ENCODE measurements at regions not wholly inside any gene's neighbourhood (a gene's known extent, or its start where the extent isn't known, plus 50 kb on each side); places are given as distances from the start of the nearest gene placed in this dataset.

- Histone ChIP-seq H3K4me1 (replicated peaks in 1 of 2; ENCODE audit: control insufficient read depth in 2 of 2, insufficient read depth in 2 of 2, low read length in 2 of 2) (peaks cover 0 to 5% of the 10 kb centered on the region in 2 experiments; a peak in 2 of 5 replicates), H4K20me1 (replicated peaks; ENCODE audit: control insufficient read depth, insufficient read depth, low read length) (no peaks in the 10 kb centered on the region), H3K4me2 (ENCODE audit: insufficient read depth, low read length) (peak overlapping the region; percentile 68), H3K79me2 (ENCODE audit: control insufficient read depth, insufficient read depth, low read length) (no peaks in the 10 kb centered on the region), H3K36me3 (ENCODE audit: control insufficient read depth, insufficient read depth, low read length) (no peaks in the 10 kb centered on the region), H3K9me1 (ENCODE audit: control insufficient read depth, insufficient read depth, low read length) (no peaks in the 10 kb centered on the region), H2AFZ (ENCODE audit: low read depth, low read length) (peak overlapping the region; percentile 93), H3K27me3 (ENCODE audit: control insufficient read depth in 2 of 2, insufficient read depth in 2 of 2, low read length in 2 of 2) (peaks cover 2 to 31% of the 10 kb centered on the region in 2 experiments; a peak in 3 of 5 replicates), H3K27ac (ENCODE audit: extremely low read depth, low read depth, low read length) (no peak overlapping the region), H3K9ac (ENCODE audit: insufficient read depth in 1 of 2, low read depth in 2 of 2, low read length in 2 of 2) (peak overlapping the region; percentile 18 to 71; a peak in 2 of 4 replicates), H3K4me3 (peak overlapping the region; percentile 20; the same call in 1 of the 2 replicates), H3K9me3 (replicated peaks; ENCODE audit: control insufficient read depth, insufficient read depth, low read depth, low read length) (no peaks in the 10 kb centered on the region)
- in situ Hi-C loops (cut with MboI) = no loop called here
- FAIRE-seq (no peak), DNase-seq (ENCODE audit: extremely low read depth in 1 of 4, low spot score in 3 of 4) (peak; percentile 21 to 50 (median 38)), ATAC-seq (peak; percentile 95)
- intact Hi-C loops (cut with micrococcal nuclease) = no loop called here
- ChIA-PET POLR2A (interaction anchor here (0.6 to 0.8 kb wide), 2 partner anchors 693 to 1238 kb away, joined by 3 to 4 read pairs; no protein-coding TSS in a partner anchor), CTCF (ENCODE audit: low intra/inter-chr PET ratio) (no interaction called here)
- 4% methylated on average over 15 of the region's 25 CpGs for WGBS (ENCODE audit: insufficient coverage, low coverage, missing lambda C conversion rate)
- TF ChIP-seq EP300 (IDR thresholded peaks at IDR 0.05; ENCODE audit: low read length) = no peak
- peak in 1 of 3 experiments; percentile 82 for TF ChIP-seq YY1 (IDR thresholded peaks at IDR 0.05; ENCODE audit: borderline replicate concordance in 1 of 3, control insufficient read depth in 1 of 3, extremely low read depth in 1 of 3, insufficient read depth in 3 of 3, insufficient read length in 1 of 3, insufficient replicate concordance in 2 of 3, low read depth in 1 of 3, low read length in 2 of 3)
- peak in 1 of 2 experiments; percentile 30; a peak in 2 of 4 replicates for TF ChIP-seq RAD21 (CRISPR knock-in tag; conservative IDR thresholded peaks at IDR 0.05 in 1 of 2, IDR thresholded peaks at IDR 0.05 in 1 of 2)
- 0 out of 2 replicates have a peak, but pooled peaks have one; percentile 22 for TF ChIP-seq ZFX (CRISPR knock-in tag; IDR thresholded peaks at IDR 0.05)
- peak; percentile 38 to 61 (median 55); a peak in 5 of 6 replicates for TF ChIP-seq CTCF (IDR thresholded peaks at IDR 0.05 in 2 of 3, conservative IDR thresholded peaks at IDR 0.05 in 1 of 3; ENCODE audit: insufficient read depth in 2 of 3, low read depth in 1 of 3, low read length in 3 of 3)
- TF ChIP-seq ZNF253 (CRISPR knock-in tag; conservative IDR thresholded peaks at IDR 0.05) = no peak
- no peak for TF ChIP-seq E2F1 (CRISPR knock-in tag; IDR thresholded peaks at IDR 0.05)
- no peak for TF ChIP-seq POLR2A (conservative IDR thresholded peaks at IDR 0.05)
- TF ChIP-seq BRCA1 (IDR thresholded peaks at IDR 0.05) = no peak
- no peak for TF ChIP-seq BRCA1 (CRISPR knock-in tag; IDR thresholded peaks at IDR 0.05)
- no TSS peak for BruUV-seq (replicated peaks)
These were observed 212.0 kb upstream of the MYT1L start for GRCh38 chr2:2542966-2543611.

All from K562 (cell line).